Memory B cell (primary cell): ENCODE measurements at regions not wholly inside any gene's neighbourhood (a gene's known extent, or its start where the extent isn't known, plus 50 kb on each side); places are given as distances from the start of the nearest gene placed in this dataset.
"Not testable (repeated sequence)": the region's sequence is repeated elsewhere in the genome, so short reads cannot be mapped to it uniquely, and the experiment has no call there.

ENCODE experiments used
- ATAC-seq: fragments of 150-1000 bp; cut with Tn5 transposase; 2 replicates; pipeline ENCODE4 v1.10.0; 2021; ENCODE audit warnings: low read depth, mild to moderate bottlenecking, moderate library complexity
- DNase-seq, 2 donors: peaks; one replicate each; pipeline ENCODE4 v3.0.0; 2022; ENCODE audit warnings: low spot score in 2 of 2
- H3K27ac Mint-ChIP-seq: one replicate; pipeline ENCODE4 v1.8.0; 2022; ENCODE audit warnings: mild to moderate bottlenecking, moderate library complexity, mixed read lengths
- H3K27me3 Mint-ChIP-seq: one replicate; pipeline ENCODE4 v1.8.0; 2022; ENCODE audit warnings: mixed read lengths
- H3K36me3 Mint-ChIP-seq: one replicate; pipeline ENCODE4 v1.8.0; 2022; ENCODE audit warnings: mild to moderate bottlenecking, mixed read lengths
- H3K4me1 Mint-ChIP-seq: one replicate; pipeline ENCODE4 v1.8.0; 2022; ENCODE audit warnings: mixed read lengths
- H3K4me3 Mint-ChIP-seq: one replicate; pipeline ENCODE4 v1.8.0; 2022; ENCODE audit warnings: mild to moderate bottlenecking, moderate library complexity, mixed read lengths
- H3K9me3 Mint-ChIP-seq: one replicate; pipeline ENCODE4 v1.8.0; 2022; ENCODE audit warnings: mixed read lengths

GRCh38 chr9:41839786-41840185 lies 289.4 kb downstream of the CNTNAP3B start:
- DNase-seq, H3K4me3 Mint-ChIP-seq, H3K27me3 Mint-ChIP-seq, H3K27ac Mint-ChIP-seq, H3K4me1 Mint-ChIP-seq, H3K9me3 Mint-ChIP-seq, ATAC-seq, H3K36me3 Mint-ChIP-seq: not testable (repeated sequence)

- not testable (repeated sequence) for H3K36me3 Mint-ChIP-seq, H3K4me3 Mint-ChIP-seq, ATAC-seq, H3K9me3 Mint-ChIP-seq, H3K27ac Mint-ChIP-seq, DNase-seq, H3K27me3 Mint-ChIP-seq, H3K4me1 Mint-ChIP-seq
Observed at GRCh38 chr9:41838953-41839352, 290.3 kb downstream of the CNTNAP3B start.

- not testable (repeated sequence) for H3K27me3 Mint-ChIP-seq, H3K36me3 Mint-ChIP-seq, H3K27ac Mint-ChIP-seq, ATAC-seq, H3K4me1 Mint-ChIP-seq, H3K9me3 Mint-ChIP-seq, DNase-seq, H3K4me3 Mint-ChIP-seq
Observed at GRCh38 chr9:41838562-41838851, 290.7 kb downstream of the CNTNAP3B start.

GRCh38 chr9:41837684-41838561 lies 291.3 kb downstream of the CNTNAP3B start:
- ATAC-seq, H3K27ac Mint-ChIP-seq, H3K36me3 Mint-ChIP-seq, DNase-seq, H3K27me3 Mint-ChIP-seq, H3K4me1 Mint-ChIP-seq, H3K4me3 Mint-ChIP-seq, H3K9me3 Mint-ChIP-seq: not testable (repeated sequence)

- not testable (repeated sequence) for ATAC-seq, H3K4me3 Mint-ChIP-seq, DNase-seq, H3K36me3 Mint-ChIP-seq, H3K27me3 Mint-ChIP-seq, H3K9me3 Mint-ChIP-seq, H3K27ac Mint-ChIP-seq, H3K4me1 Mint-ChIP-seq
Observed at GRCh38 chr9:41833108-41833507, 296.1 kb downstream of the CNTNAP3B start.

GRCh38 chr9:41824723-41825122 lies 304.5 kb downstream of the CNTNAP3B start:
- not testable (repeated sequence) for H3K4me3 Mint-ChIP-seq, H3K27ac Mint-ChIP-seq, ATAC-seq, H3K9me3 Mint-ChIP-seq, H3K27me3 Mint-ChIP-seq, DNase-seq, H3K4me1 Mint-ChIP-seq, H3K36me3 Mint-ChIP-seq

GRCh38 chr9:41802706-41803105 lies 326.5 kb downstream of the CNTNAP3B start:
- not testable (repeated sequence) for H3K4me1 Mint-ChIP-seq, ATAC-seq, H3K36me3 Mint-ChIP-seq, H3K4me3 Mint-ChIP-seq, DNase-seq, H3K27me3 Mint-ChIP-seq, H3K27ac Mint-ChIP-seq, H3K9me3 Mint-ChIP-seq

- not testable (repeated sequence) for ATAC-seq, H3K4me3 Mint-ChIP-seq, DNase-seq, H3K27me3 Mint-ChIP-seq, H3K4me1 Mint-ChIP-seq, H3K27ac Mint-ChIP-seq, H3K9me3 Mint-ChIP-seq, H3K36me3 Mint-ChIP-seq
Observed at GRCh38 chr9:41798684-41799083, 330.5 kb downstream of the CNTNAP3B start.

GRCh38 chr9:41790719-41791363 lies 338.4 kb downstream of the CNTNAP3B start:
- H3K4me1 Mint-ChIP-seq, ATAC-seq, H3K27me3 Mint-ChIP-seq, DNase-seq, H3K36me3 Mint-ChIP-seq, H3K27ac Mint-ChIP-seq, H3K9me3 Mint-ChIP-seq, H3K4me3 Mint-ChIP-seq: not testable (repeated sequence)

- not testable (repeated sequence) for H3K27ac Mint-ChIP-seq, H3K9me3 Mint-ChIP-seq, H3K36me3 Mint-ChIP-seq, DNase-seq, H3K4me3 Mint-ChIP-seq, ATAC-seq, H3K4me1 Mint-ChIP-seq, H3K27me3 Mint-ChIP-seq
Observed at GRCh38 chr9:41790007-41790406, 339.2 kb downstream of the CNTNAP3B start.

GRCh38 chr9:41789387-41789786 lies 339.8 kb downstream of the CNTNAP3B start:
- not testable (repeated sequence) for H3K4me1 Mint-ChIP-seq, H3K4me3 Mint-ChIP-seq, H3K27me3 Mint-ChIP-seq, H3K27ac Mint-ChIP-seq, ATAC-seq, H3K36me3 Mint-ChIP-seq, DNase-seq, H3K9me3 Mint-ChIP-seq

- H3K27me3 Mint-ChIP-seq, ATAC-seq, DNase-seq, H3K27ac Mint-ChIP-seq, H3K4me3 Mint-ChIP-seq, H3K9me3 Mint-ChIP-seq, H3K36me3 Mint-ChIP-seq, H3K4me1 Mint-ChIP-seq: not testable (repeated sequence)
Observed at GRCh38 chr9:41787951-41788350, 341.3 kb downstream of the CNTNAP3B start.

GRCh38 chr9:41787270-41787669 lies 342.0 kb downstream of the CNTNAP3B start:
- not testable (repeated sequence) for ATAC-seq, H3K27ac Mint-ChIP-seq, H3K9me3 Mint-ChIP-seq

GRCh38 chr9:41784006-41784405 lies 345.2 kb downstream of the CNTNAP3B start:
- H3K9me3 Mint-ChIP-seq, DNase-seq, H3K4me3 Mint-ChIP-seq, H3K27ac Mint-ChIP-seq, H3K27me3 Mint-ChIP-seq, H3K4me1 Mint-ChIP-seq, H3K36me3 Mint-ChIP-seq, ATAC-seq: not testable (repeated sequence)

More at GRCh38 chr9:41787270-41787669, 342.0 kb downstream of the CNTNAP3B start:
- DNase-seq, H3K27me3 Mint-ChIP-seq, H3K4me1 Mint-ChIP-seq, H3K4me3 Mint-ChIP-seq, H3K36me3 Mint-ChIP-seq: not testable (repeated sequence)
